GM04503 (cell line): ENCODE measurements at regions not wholly inside any gene's neighbourhood (a gene's known extent, or its start where the extent isn't known, plus 50 kb on each side); places are given as distances from the start of the nearest gene placed in this dataset.
"Not testable (repeated sequence)": the region's sequence is repeated elsewhere in the genome, so short reads cannot be mapped to it uniquely, and the experiment has no call there.

ENCODE experiments used
- DNase-seq: peaks from one replicate; pipeline ENCODE4 v3.0.0-alpha.2; 2012; ENCODE audit warnings: low read depth

- DNase-seq = not testable (repeated sequence)
These were observed 93.0 kb downstream of the CRLF3 start for GRCh38 chr17:30731210-30732132.

- not testable (repeated sequence) for DNase-seq
These were observed 93.7 kb downstream of the CRLF3 start for GRCh38 chr17:30730837-30731209.

- not testable (repeated sequence) for DNase-seq
These were observed 94.2 kb downstream of the CRLF3 start for GRCh38 chr17:30730171-30730836.

- DNase-seq = not testable (repeated sequence)
These were observed 94.9 kb downstream of the CRLF3 start for GRCh38 chr17:30729471-30730170.

GRCh38 chr17:30727517-30727916, 97.0 kb downstream of the CRLF3 start:
- DNase-seq = not testable (repeated sequence)

- not testable (repeated sequence) for DNase-seq
These were observed 97.8 kb downstream of the CRLF3 start for GRCh38 chr17:30726734-30727133.

DNA sequence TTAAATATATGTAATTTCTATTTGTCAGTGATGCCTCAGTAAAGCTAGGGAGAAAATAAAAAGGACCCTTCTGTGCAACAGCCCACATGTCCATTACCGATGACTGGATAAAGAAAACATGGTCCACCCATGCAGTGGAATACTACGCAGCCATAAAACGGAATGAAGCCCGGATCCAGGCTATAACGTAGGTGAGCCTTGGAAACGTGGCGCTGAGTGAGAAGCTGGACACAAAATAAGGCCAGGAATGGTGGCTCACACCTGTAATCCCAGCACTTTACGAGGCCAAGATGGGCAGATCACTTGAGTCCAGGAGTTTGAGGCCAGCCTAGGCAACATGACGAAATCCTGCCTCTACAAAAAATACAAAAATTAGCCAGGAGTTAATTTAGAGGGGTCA, 98.2 kb downstream of the CRLF3 start:
- DNase-seq = not testable (repeated sequence)

DNA sequence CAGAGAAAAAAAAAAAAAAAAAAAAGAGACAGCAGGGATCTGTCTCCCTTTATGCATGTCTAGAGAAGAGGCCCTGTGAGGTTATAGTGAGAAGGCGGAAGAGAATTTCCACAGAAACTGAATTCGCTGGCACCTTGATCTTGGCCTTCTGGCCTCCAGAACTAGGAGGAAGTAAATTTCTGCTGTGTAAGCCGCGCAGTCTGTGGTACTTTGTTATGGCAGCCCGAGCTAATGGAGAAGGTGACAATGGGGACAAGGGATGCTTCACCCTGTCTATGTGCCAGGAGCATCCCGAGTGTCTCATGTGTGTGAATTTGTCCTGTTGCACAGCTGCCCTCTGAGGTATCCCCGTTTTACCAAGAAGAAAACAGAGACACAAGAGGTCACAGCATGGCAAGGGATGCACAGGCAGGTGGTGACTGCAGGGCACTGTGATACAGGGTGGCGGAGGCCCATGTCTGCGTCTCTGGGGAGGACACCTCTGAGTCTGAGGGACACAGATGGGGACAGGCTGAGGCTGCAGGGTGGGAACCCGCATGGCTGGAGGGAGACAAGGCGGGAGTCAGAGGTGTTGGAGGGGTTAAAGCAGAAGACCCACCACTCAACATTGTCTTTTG, 100.3 kb downstream of the CRLF3 start:
- not testable (repeated sequence) for DNase-seq

DNA sequence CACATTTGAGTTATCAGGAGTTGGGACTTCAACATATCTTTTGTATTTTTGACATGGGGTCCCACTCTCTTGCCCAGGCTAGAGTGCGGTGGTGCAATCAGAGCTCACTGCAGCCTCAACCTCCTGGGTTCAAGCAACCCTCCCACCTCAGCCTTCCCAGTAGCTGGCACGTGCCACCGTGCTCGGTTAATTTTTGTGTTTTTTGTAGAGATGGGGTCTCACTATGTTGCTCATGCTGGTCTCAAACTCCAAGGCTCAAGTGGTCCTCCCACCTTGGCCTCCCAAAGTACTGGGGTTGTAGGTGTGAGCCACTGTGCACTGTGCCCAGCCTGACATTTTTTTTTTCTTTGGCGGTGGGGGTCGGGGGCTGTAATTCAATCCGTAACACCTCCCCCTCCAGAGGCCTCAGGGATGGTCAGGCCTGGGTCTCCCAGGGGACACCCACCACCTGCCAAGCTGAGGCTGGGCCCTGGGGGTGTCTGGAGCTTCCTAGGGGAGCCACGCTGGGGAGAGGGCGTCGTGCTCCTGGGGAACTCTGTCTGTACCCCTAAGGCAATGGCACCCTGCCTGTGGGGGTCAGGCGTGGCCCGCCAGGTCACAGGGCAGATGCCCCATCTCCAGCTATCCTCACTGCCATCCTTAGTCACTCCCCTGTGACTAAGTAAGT, 102.2 kb downstream of the CRLF3 start:
- DNase-seq = not testable (repeated sequence)

DNA sequence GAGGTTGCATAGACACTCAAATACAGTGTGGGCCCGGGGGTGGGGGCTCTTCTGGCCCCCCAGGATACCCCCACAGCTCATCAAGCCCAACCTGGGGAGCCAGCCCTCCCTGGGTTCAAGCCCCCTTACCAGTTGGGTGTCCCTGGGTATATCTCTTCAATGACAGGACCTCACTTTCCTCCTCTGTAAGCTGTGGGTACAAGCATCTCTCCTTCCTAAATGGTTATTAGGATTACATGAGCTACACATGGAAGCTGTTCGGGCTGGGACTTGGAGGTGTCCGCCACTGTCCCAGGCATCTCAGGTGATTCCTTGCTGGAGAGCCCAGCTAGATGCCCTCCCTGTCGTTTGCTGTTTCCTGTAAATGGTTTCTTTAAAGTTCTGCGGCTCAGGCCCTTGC, 103.5 kb downstream of the CRLF3 start:
- not testable (repeated sequence) for DNase-seq

- no peak for DNase-seq
These were observed 104.5 kb downstream of the CRLF3 start for GRCh38 chr17:30720013-30720471.

- not testable (repeated sequence) for DNase-seq
These were observed 105.1 kb downstream of the CRLF3 start for GRCh38 chr17:30719131-30719973.

DNA sequence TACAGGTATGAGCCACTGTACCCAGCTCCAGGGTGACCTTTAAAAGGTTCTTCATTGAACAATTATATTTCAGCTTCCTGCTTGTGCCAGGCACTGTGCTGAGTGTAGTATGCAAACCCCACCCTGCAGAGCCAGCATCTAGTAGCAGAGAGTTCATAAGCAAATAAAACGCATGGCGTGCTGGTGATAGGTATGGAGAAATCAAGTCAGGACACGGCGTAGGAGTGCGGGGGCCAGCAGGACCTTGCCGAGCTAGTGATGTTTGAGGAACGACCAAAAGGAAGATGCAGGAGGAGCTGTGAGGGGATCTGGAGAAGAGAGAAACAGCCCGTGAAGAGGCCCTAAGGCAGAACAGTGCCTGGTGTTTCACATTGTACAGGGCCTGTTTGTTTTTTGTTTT, 105.8 kb downstream of the CRLF3 start:
- not testable (repeated sequence) for DNase-seq

GRCh38 chr17:30718099-30718447, 106.4 kb downstream of the CRLF3 start:
- DNase-seq = not testable (repeated sequence)

GRCh38 chr17:30717291-30718098, 107.0 kb downstream of the CRLF3 start:
- DNase-seq = no peak

DNA sequence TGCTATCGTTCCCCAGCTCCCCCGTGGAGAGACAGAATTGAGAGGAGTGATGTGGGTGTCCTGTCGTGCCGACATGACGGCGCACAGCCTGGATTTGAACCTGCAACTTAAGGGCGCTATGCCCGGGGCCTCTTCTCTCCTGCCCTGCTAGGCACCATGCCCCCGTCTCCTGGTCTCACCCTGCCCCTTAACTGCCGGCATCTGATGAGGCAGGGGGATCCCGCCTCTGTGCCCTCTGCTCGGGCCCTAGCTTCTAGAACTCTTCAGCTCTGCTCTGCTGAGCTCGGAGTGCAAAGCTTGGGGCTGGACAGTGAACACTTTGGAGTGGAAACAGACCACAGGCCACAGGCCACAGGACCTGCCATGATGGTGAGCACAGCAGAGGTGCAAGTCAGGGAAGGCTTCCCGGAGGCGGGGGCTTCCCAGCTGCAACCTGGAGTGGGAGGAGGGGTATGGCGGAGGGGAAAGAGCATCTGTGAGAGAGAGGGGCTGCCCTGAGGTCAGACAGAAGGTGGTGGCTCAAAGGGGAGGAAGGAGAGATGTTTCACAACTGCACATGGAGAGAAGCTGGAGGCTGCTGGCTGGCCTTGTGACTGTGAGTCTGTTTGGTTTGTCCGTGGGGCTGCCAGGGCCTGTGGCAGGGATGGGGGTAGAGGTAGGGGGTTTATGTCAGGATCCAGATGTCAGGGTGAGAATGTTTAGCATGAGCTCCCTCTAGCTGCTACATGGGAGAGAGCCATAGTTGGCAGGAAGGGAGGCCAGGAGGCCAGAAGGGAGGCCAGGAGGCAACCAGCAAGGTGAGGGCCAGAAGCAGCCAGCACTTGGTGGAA, 107.8 kb downstream of the CRLF3 start:
- DNase-seq = no peak

GRCh38 chr17:30714825-30715622, 109.5 kb downstream of the CRLF3 start:
- not testable (repeated sequence) for DNase-seq

DNA sequence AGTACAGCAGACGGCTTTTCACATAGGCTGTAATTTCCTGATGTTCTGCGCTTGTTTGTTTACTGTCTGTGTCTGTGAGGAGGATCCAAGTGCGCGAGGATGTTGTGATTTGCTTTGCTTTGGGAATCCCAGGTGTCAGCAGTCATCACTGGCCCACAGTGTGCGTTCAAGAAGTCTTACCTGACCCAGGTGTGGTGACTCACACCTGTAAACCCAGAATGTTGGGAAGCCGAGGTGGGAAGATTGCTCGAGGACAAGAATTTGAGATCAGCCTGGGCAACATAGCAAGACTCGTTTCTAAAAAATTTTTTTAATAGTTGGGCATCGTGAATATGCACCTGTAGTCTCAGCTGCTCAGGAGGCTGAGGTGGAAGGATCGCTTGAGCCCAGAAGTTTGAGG, 110.7 kb downstream of the CRLF3 start:
- not testable (repeated sequence) for DNase-seq
